ENCODE measurements at regions not wholly inside any gene's neighbourhood (a gene's known extent, or its start where the extent isn't known, plus 50 kb on each side); places are given as distances from the start of the nearest gene placed in this dataset.

GRCh38 chr10:10477844-10478243 is 539.8 kb upstream of the CELF2 start:
- DNase-seq (ENCODE audit: low spot score), result no peak

GRCh38 chr10:10479465-10479864 is 538.2 kb upstream of the CELF2 start:
- DNase-seq (ENCODE audit: low spot score), result no peak

- DNase-seq (ENCODE audit: low spot score), result no peak
Observed at GRCh38 chr10:10482613-10483012, 535.1 kb upstream of the CELF2 start.

GRCh38 chr10:10489076-10489475 is 528.6 kb upstream of the CELF2 start:
- DNase-seq (ENCODE audit: low spot score), result no peak

GRCh38 chr10:10489805-10490571 is 527.7 kb upstream of the CELF2 start:
- no peak for DNase-seq (ENCODE audit: low spot score)

GRCh38 chr10:10490581-10490980 is 527.1 kb upstream of the CELF2 start:
- no peak for DNase-seq (ENCODE audit: low spot score)

- DNase-seq (ENCODE audit: low spot score), result no peak
Observed at GRCh38 chr10:10492420-10492819, 525.3 kb upstream of the CELF2 start.

GRCh38 chr10:10493833-10494232 is 523.8 kb upstream of the CELF2 start:
- no peak for DNase-seq (ENCODE audit: low spot score)

GRCh38 chr10:10497245-10497644 is 520.4 kb upstream of the CELF2 start:
- DNase-seq (ENCODE audit: low spot score), result no peak

- no peak for DNase-seq (ENCODE audit: low spot score)
Observed at GRCh38 chr10:10498781-10499180, 518.9 kb upstream of the CELF2 start.

- DNase-seq (ENCODE audit: low spot score), result no peak
Observed at GRCh38 chr10:10499839-10500238, 517.8 kb upstream of the CELF2 start.

GRCh38 chr10:10500937-10501336 is 516.7 kb upstream of the CELF2 start:
- DNase-seq (ENCODE audit: low spot score), result no peak

- DNase-seq (ENCODE audit: low spot score), result no peak
Observed at GRCh38 chr10:10503772-10504171, 513.9 kb upstream of the CELF2 start.

- DNase-seq (ENCODE audit: low spot score), result no peak
Observed at GRCh38 chr10:10508211-10508610, 509.5 kb upstream of the CELF2 start.

GRCh38 chr10:10510179-10510578 is 507.5 kb upstream of the CELF2 start:
- DNase-seq (ENCODE audit: low spot score), result no peak

- DNase-seq (ENCODE audit: low spot score), result no peak
Observed at GRCh38 chr10:10513067-10513466, 504.6 kb upstream of the CELF2 start.

- no peak for DNase-seq (ENCODE audit: low spot score)
Observed at GRCh38 chr10:10513898-10514297, 503.8 kb upstream of the CELF2 start.

GRCh38 chr10:10514797-10515196 is 502.9 kb upstream of the CELF2 start:
- no peak for DNase-seq (ENCODE audit: low spot score)

GRCh38 chr10:10515479-10516204 is 502.0 kb upstream of the CELF2 start:
- DNase-seq (ENCODE audit: low spot score), result no peak

- DNase-seq (ENCODE audit: low spot score), result no peak
Observed at GRCh38 chr10:10516346-10517130, 501.1 kb upstream of the CELF2 start.

GRCh38 chr10:10517866-10518265 is 499.8 kb upstream of the CELF2 start:
- DNase-seq (ENCODE audit: low spot score), result no peak

GRCh38 chr10:10519674-10520073 is 498.0 kb upstream of the CELF2 start:
- DNase-seq (ENCODE audit: low spot score), result no peak

All from HuH-7 (cell line).